SU-DHL-6 (cell line): ENCODE measurements at regions not wholly inside any gene's neighbourhood (a gene's known extent, or its start where the extent isn't known, plus 50 kb on each side); places are given as distances from the start of the nearest gene placed in this dataset.

Experiments used
- H2AFZ ChIP-seq: fragments of 200-600 bp; sonication (generic); 2 replicates; pipeline ENCODE4 v1.6.1; 2014; ENCODE audit warnings: low read depth, mild to moderate bottlenecking, moderate library complexity, mixed read lengths, antibody characterized with exemption, low read length; ENCODE audit not compliant: severe bottlenecking
- H3F3A ChIP-seq: fragments of 200-600 bp; shearing (Covaris generic); 2 replicates; pipeline ENCODE4 v1.6.0; 2016; ENCODE audit warnings: antibody characterized with exemption, mild to moderate bottlenecking; ENCODE audit not compliant: insufficient read depth
- H3K27ac ChIP-seq: fragments of 200-600 bp; sonication (generic); 2 replicates; pipeline ENCODE4 v1.5.1; 2016; ENCODE audit warnings: low read depth, mild to moderate bottlenecking, low read length, moderate library complexity, mixed read lengths
- H3K27me3 ChIP-seq: fragments of 200-600 bp; sonication (generic), shearing (Covaris generic); 2 replicates; pipeline ENCODE4 v1.6.0; 2014; ENCODE audit warnings: mild to moderate bottlenecking, low read length
- H3K36me3 ChIP-seq: fragments of 200-600 bp; sonication (generic); 2 replicates; pipeline ENCODE4 v1.6.1; 2014; ENCODE audit warnings: mild to moderate bottlenecking, low read length, mixed read lengths
- H3K4me2 ChIP-seq: fragments of 300-600, 200-600 bp; shearing (Covaris generic), sonication (generic); 2 replicates; pipeline ENCODE4 v1.6.0; 2014; ENCODE audit warnings: low read length, low read depth, mild to moderate bottlenecking; ENCODE audit not compliant: poor library complexity, severe bottlenecking
- H3K4me3 ChIP-seq: fragments of 200-600 bp; sonication (generic); 2 replicates; pipeline ENCODE4 v1.5.1; 2014; ENCODE audit warnings: antibody characterized with exemption, low read length, mild to moderate bottlenecking, mixed read lengths; ENCODE audit not compliant: insufficient read depth, poor library complexity, severe bottlenecking
- H3K79me2 ChIP-seq: fragments of 200-600 bp; sonication (generic); 2 replicates; pipeline ENCODE4 v1.6.1; 2014; ENCODE audit warnings: mild to moderate bottlenecking, low read length, moderate library complexity; ENCODE audit not compliant: insufficient read depth
- H3K9ac ChIP-seq: fragments of 200-600 bp; sonication (generic); 2 replicates; pipeline ENCODE4 v1.7.0; 2014; ENCODE audit warnings: mild to moderate bottlenecking, low read length
- H3K9me2 ChIP-seq: fragments of 200-600 bp; sonication (generic); replicated peaks from 2 replicates; pipeline ENCODE4 v1.6.1; 2014; ENCODE audit warnings: low read length; ENCODE audit not compliant: insufficient read depth
- H3K9me3 ChIP-seq: fragments of 200-600 bp; sonication (generic); 2 replicates; pipeline ENCODE4 v1.6.1; 2014; ENCODE audit warnings: low read length, mixed read lengths; ENCODE audit not compliant: insufficient read depth
- H4K20me1 ChIP-seq: fragments of 200-600 bp; sonication (generic); 2 replicates; pipeline ENCODE4 v1.6.1; 2014; ENCODE audit warnings: low read depth, mild to moderate bottlenecking, antibody characterized with exemption, low read length, moderate library complexity, mixed read lengths
- CTCF ChIP-seq: fragments of 200-600 bp; sonication (generic); IDR thresholded peaks from one replicate; pipeline ENCODE4 v1.5.1; 2017; ENCODE audit warnings: antibody characterized with exemption, mild to moderate bottlenecking, low read length, moderate library complexity; ENCODE audit not compliant: insufficient read depth, poor library complexity, severe bottlenecking
- EZH2phosphoT487 ChIP-seq: fragments of 200-600 bp; sonication (generic), shearing (Covaris generic); conservative IDR thresholded peaks from 2 replicates; pipeline ENCODE4 v1.6.1; 2018; ENCODE audit warnings: mild to moderate bottlenecking, antibody characterized with exemption, low read length, moderate library complexity, mixed read lengths

- Histone ChIP-seq H3K27me3 (no peaks in the 10 kb centered on the region), H3K4me2 (no peak overlapping the region), H3K9me3 (no peaks in the 10 kb centered on the region), H3K9me2 (no peaks in the 10 kb centered on the region), H3K4me3 (no peak overlapping the region), H3K9ac (no peak overlapping the region), H3K79me2 (no peaks in the 10 kb centered on the region), H2AFZ (no peak overlapping the region), H3K27ac (no peak overlapping the region), H3F3A (no peaks in the 10 kb centered on the region), H4K20me1 (no peaks in the 10 kb centered on the region), H3K36me3 (no peaks in the 10 kb centered on the region)
- no peak for TF ChIP-seq CTCF
- no peak for TF ChIP-seq EZH2phosphoT487
Observed at GRCh38 chr13:111033172-111034130, 81.7 kb upstream of the ARHGEF7 start.

- Histone ChIP-seq H3K27me3 (no peaks in the 10 kb centered on the region), H2AFZ (no peak overlapping the region), H3K4me2 (no peak overlapping the region), H4K20me1 (no peaks in the 10 kb centered on the region), H3K4me3 (no peak overlapping the region), H3K9ac (no peak overlapping the region), H3F3A (no peaks in the 10 kb centered on the region), H3K27ac (no peak overlapping the region), H3K9me3 (no peaks in the 10 kb centered on the region), H3K36me3 (no peaks in the 10 kb centered on the region), H3K9me2 (no peaks in the 10 kb centered on the region), H3K79me2 (no peaks in the 10 kb centered on the region)
- TF ChIP-seq EZH2phosphoT487 (no peak), CTCF (no peak)
Observed at GRCh38 chr13:111031531-111031961, 83.6 kb upstream of the ARHGEF7 start.

- no peak for TF ChIP-seq EZH2phosphoT487
- no peak for TF ChIP-seq CTCF
- H3F3A ChIP-seq: no peaks in the 10 kb centered on the region
- H3K9ac ChIP-seq: no peak overlapping the region
- no peaks in the 10 kb centered on the region for H3K27me3 ChIP-seq
- H3K79me2 ChIP-seq: no peaks in the 10 kb centered on the region
- no peaks in the 10 kb centered on the region for H3K9me2 ChIP-seq
- no peak overlapping the region for H3K4me3 ChIP-seq
- H3K36me3 ChIP-seq: no peaks in the 10 kb centered on the region
- no peak overlapping the region for H2AFZ ChIP-seq
- no peaks in the 10 kb centered on the region for H4K20me1 ChIP-seq
- no peaks in the 10 kb centered on the region for H3K9me3 ChIP-seq
- no peak overlapping the region for H3K4me2 ChIP-seq
- H3K27ac ChIP-seq: no peak overlapping the region
Observed at GRCh38 chr13:111029957-111030609, 85.0 kb upstream of the ARHGEF7 start.
